HepG2 (cell line): ENCODE measurements at regions not wholly inside any gene's neighbourhood (a gene's known extent, or its start where the extent isn't known, plus 50 kb on each side); places are given as distances from the start of the nearest gene placed in this dataset.

Source experiments
- ATAC-seq: fragments of 200-7000 bp; cut with Tn5 transposase; 3 replicates; pipeline ENCODE4 v1.9.1; 2020; ENCODE audit warnings: mild to moderate bottlenecking, moderate library complexity
- BruUV-seq: library from RNA; stranded (reverse); fragments of 400-500 nt; replicated peaks from 2 replicates; lab custom pipeline; 2021; lab: Mats Ljungman, UMichigan
- CTCF ChIA-PET: fragments of 300-600 bp; formaldehyde crosslinking; extraction: SDS; loops from one replicate; lab custom pipeline; 2021; ENCODE audit warnings: low total read pairs, inconsistent platforms, low intra/inter-chr PET ratio; lab: Yijun Ruan, JAX
- POLR2A ChIA-PET: fragments of 350-600 bp; sonication (Branson Sonifier 250); formaldehyde crosslinking; loops from one replicate; lab custom pipeline; 2020; ENCODE audit warnings: antibody characterized with exemption, inconsistent platforms; lab: Yijun Ruan, JAX
- DNase-seq: peaks from one replicate; pipeline ENCODE4 v3.0.0-alpha.2; 2015; ENCODE audit warnings: low spot score
- FAIRE-seq: peaks from 3 replicates; lab custom pipeline; 2011; peaks lifted over from hg19 to GRCh38; lab: Jason Lieb, UNC
- H2AFZ ChIP-seq: one replicate; pipeline ENCODE4 v1.6.1; 2011; ENCODE audit warnings: low read length, inconsistent platforms
- H3K27ac ChIP-seq: fragments of 300-600 bp; 3 replicates; pipeline ENCODE4 v1.8.0; 2011; ENCODE audit warnings: mixed run types, mild to moderate bottlenecking, mixed read lengths, low read length, inconsistent platforms; ENCODE audit not compliant: insufficient read depth; ENCODE audit errors: extremely low read length
- H3K27me3 ChIP-seq, 2 experiments: fragments of 200-600 bp in 1 of 2; 2 replicates in 1 of 2; 3 replicates in 1 of 2; pipeline versions ENCODE4 v1.6.0 to v1.8.0; 2011; ENCODE audit warnings: low read length in 2 of 2, mild to moderate bottlenecking in 2 of 2, moderate library complexity in 2 of 2, inconsistent platforms in 1 of 2; ENCODE audit not compliant: insufficient read depth in 2 of 2, control insufficient read depth in 1 of 2
- H3K36me3 ChIP-seq, 2 experiments: fragments of 200-600 bp in 1 of 2; replicated peaks in 1 of 2; 2 replicates in 1 of 2; 3 replicates in 1 of 2; pipeline versions ENCODE4 v1.5.1 to v1.8.0; 2011; ENCODE audit warnings: low read length in 2 of 2, inconsistent platforms in 1 of 2; ENCODE audit not compliant: insufficient read depth in 2 of 2, control insufficient read depth in 1 of 2
- H3K4me1 ChIP-seq: 2 replicates; pipeline ENCODE4 v1.5.1; 2012; ENCODE audit warnings: low read length, inconsistent platforms; ENCODE audit not compliant: insufficient read depth
- H3K4me2 ChIP-seq: 2 replicates; pipeline ENCODE4 v1.6.0; 2011; ENCODE audit warnings: low read depth, low read length, inconsistent platforms
- H3K4me3 ChIP-seq, 3 experiments: fragments of 200-600 bp in 1 of 3; sonication (generic), shearing (Covaris generic) in 1 of 3; replicated peaks in 1 of 3; 2 replicates each; pipeline ENCODE4 v1.5.1; 2011 to 2016; ENCODE audit warnings: low read length in 3 of 3, inconsistent platforms in 2 of 3, low read depth in 2 of 3, mild to moderate bottlenecking in 2 of 3, control low read depth in 1 of 3, mixed read lengths in 1 of 3; ENCODE audit not compliant: insufficient read depth in 1 of 3
- H3K79me2 ChIP-seq: one replicate; pipeline ENCODE4 v1.6.1; 2011; ENCODE audit warnings: low read length, inconsistent platforms; ENCODE audit not compliant: insufficient read depth
- H3K9ac ChIP-seq: 2 replicates; pipeline ENCODE4 v1.6.0; 2011; ENCODE audit warnings: mild to moderate bottlenecking, low read depth, low read length, inconsistent platforms; ENCODE audit not compliant: insufficient read depth
- H3K9me3 ChIP-seq: 2 replicates; pipeline ENCODE4 v1.5.1; 2012; ENCODE audit warnings: mild to moderate bottlenecking, low read length
- H4K20me1 ChIP-seq: 2 replicates; pipeline ENCODE4 v1.6.0; 2011; ENCODE audit warnings: inconsistent platforms, mild to moderate bottlenecking, low read length, moderate library complexity; ENCODE audit not compliant: insufficient read depth
- HNF4A ChIP-seq: sonication (generic); formaldehyde crosslinking; IDR thresholded peaks from 2 replicates; pipeline ENCODE4 v1.4.0; 2020; ENCODE audit warnings: missing genetic modification reagents
- JDP2 ChIP-seq: sonication (generic); formaldehyde crosslinking; IDR thresholded peaks from 2 replicates; pipeline ENCODE4 v1.8.1; 2022; ENCODE audit warnings: missing genetic modification reagents, borderline replicate concordance
- KMT2B ChIP-seq: IDR thresholded peaks from 2 replicates; pipeline ENCODE4 v1.6.1; 2016; ENCODE audit warnings: missing genetic modification reagents, missing compliant biosample characterization
- MAFK ChIP-seq, 2 experiments: IDR thresholded peaks in 1 of 2; conservative IDR thresholded peaks in 1 of 2; 2 replicates each; pipeline ENCODE4 v1.6.1; 2011; ENCODE audit warnings: improper control_type of control experiment in 2 of 2, low read length in 2 of 2
- PAWR ChIP-seq: sonication (generic); formaldehyde crosslinking; IDR thresholded peaks from 2 replicates; pipeline ENCODE4 v1.4.0; 2020; ENCODE audit warnings: missing genetic modification reagents, mild to moderate bottlenecking, borderline replicate concordance
- POGZ ChIP-seq: sonication (generic); formaldehyde crosslinking; IDR thresholded peaks from 2 replicates; pipeline ENCODE4 v1.4.0; 2020; ENCODE audit warnings: mild to moderate bottlenecking, missing genetic modification reagents
- STAT5B ChIP-seq: sonication (generic); formaldehyde crosslinking; IDR thresholded peaks from 2 replicates; pipeline ENCODE4 v1.4.0; 2020; ENCODE audit warnings: missing genetic modification reagents
- ZHX2 ChIP-seq, 2 experiments: sonication (generic) in 1 of 2; formaldehyde crosslinking in 1 of 2; IDR thresholded peaks; 2 replicates each; pipeline versions ENCODE4 v1.6.1 to v1.9.0; 2014 to 2022; ENCODE audit warnings: antibody characterized with exemption in 1 of 2, borderline replicate concordance in 1 of 2, inconsistent platforms in 1 of 2, low read depth in 1 of 2, missing genetic modification reagents in 1 of 2
- ZNF260 ChIP-seq: sonication (generic); formaldehyde crosslinking; IDR thresholded peaks from 2 replicates; pipeline ENCODE4 v1.4.0; 2020; ENCODE audit warnings: missing genetic modification reagents, low read depth, mild to moderate bottlenecking, borderline replicate concordance
- ZNF780A ChIP-seq: sonication (generic); formaldehyde crosslinking; IDR thresholded peaks from 2 replicates; pipeline ENCODE4 v1.8.0; 2022; ENCODE audit warnings: mild to moderate bottlenecking, missing genetic modification reagents, moderate library complexity
- whole genome bisulfite sequencing: methylation state at CpG from one replicate; pipeline ENCODE4 v1.1.6; 2017; ENCODE audit warnings: low lambda C conversion rate; 5-methylcytosine and 5-hydroxymethylcytosine counted together
- in situ Hi-C: cut with HindIII; loops from 2 replicates; pipeline ENCODE4 v1.10.0; 2017; ENCODE audit warnings: low pct_unique_long_range_greater_than_20kb; ENCODE audit not compliant: extremely low pct_ligation_motif_present
- intact Hi-C: fragments of 100-400 bp; cut with micrococcal nuclease; formaldehyde crosslinking; loops from one replicate; pipeline ENCODE4 v1.10.0; 2022; ENCODE audit not compliant: unreplicated experiment

- ATAC-seq (no peak), DNase-seq (no peak), FAIRE-seq (no peak)
- POLR2A ChIA-PET = no interaction called here
- intact Hi-C loops = loop anchor here (1.0 kb wide), 1 partner anchor 11 kb away; no protein-coding TSS in a partner anchor
- WGBS = 4% methylated on average over 3 of the region's 8 CpGs
- Histone ChIP-seq H2AFZ (no peak overlapping the region), H3K4me2 (no peak overlapping the region), H3K4me1 (no peaks in the 10 kb centered on the region), H3K9me3 (no peaks in the 10 kb centered on the region), H3K4me3 (no peak overlapping the region), H3K27me3 (peaks cover 0 to 20% of the 10 kb centered on the region in 2 experiments; a peak in 2 of 5 replicates), H3K79me2 (no peaks in the 10 kb centered on the region), H3K27ac (no peak overlapping the region), H3K9ac (no peak overlapping the region), H3K36me3 (no peaks in the 10 kb centered on the region), H4K20me1 (no peaks in the 10 kb centered on the region)
- CTCF ChIA-PET = no interaction called here
- TF ChIP-seq KMT2B (CRISPR knock-in tag) (no peak), PAWR (no peak), ZNF780A (no peak), ZNF260 (CRISPR knock-in tag) (no peak), POGZ (no peak), ZHX2 (IDR thresholded peaks at IDR 0.05; ENCODE audit: low read depth) (no peak), ZHX2 (CRISPR knock-in tag; IDR thresholded peaks at IDR 0.05; ENCODE audit: borderline replicate concordance) (no peak), JDP2 (CRISPR knock-in tag) (no peak), STAT5B (no peak), HNF4A (CRISPR knock-in tag) (no peak), MAFK (conservative IDR thresholded peaks at IDR 0.05 in 1 of 2, IDR thresholded peaks at IDR 0.05 in 1 of 2; ENCODE audit: low read length in 2 of 2) (no peak)
- in situ Hi-C loops = no loop called here
- no TSS peak for BruUV-seq
These were observed 58.2 kb downstream of the DIO3 start for GRCh38 chr14:101619484-101619883.
